AG09319 (cell line): ENCODE measurements at regions not wholly inside any gene's neighbourhood (a gene's known extent, or its start where the extent isn't known, plus 50 kb on each side); places are given as distances from the start of the nearest gene placed in this dataset.
"Not testable (repeated sequence)": the region's sequence is repeated elsewhere in the genome, so short reads cannot be mapped to it uniquely, and the experiment has no call there.

Source experiments
- DNase-seq: peaks from one replicate; pipeline ENCODE4 v3.0.0-alpha.2; 2010; ENCODE audit warnings: low read depth; ENCODE audit errors: extremely low read depth
- TF ChIP-seq, protein P1 (sequence below): IDR thresholded peaks from 2 replicates; pipeline ENCODE4 v1.5.1; 2011; ENCODE audit warnings: low read depth, mild to moderate bottlenecking, inconsistent platforms, low read length, moderate library complexity

DNA sequence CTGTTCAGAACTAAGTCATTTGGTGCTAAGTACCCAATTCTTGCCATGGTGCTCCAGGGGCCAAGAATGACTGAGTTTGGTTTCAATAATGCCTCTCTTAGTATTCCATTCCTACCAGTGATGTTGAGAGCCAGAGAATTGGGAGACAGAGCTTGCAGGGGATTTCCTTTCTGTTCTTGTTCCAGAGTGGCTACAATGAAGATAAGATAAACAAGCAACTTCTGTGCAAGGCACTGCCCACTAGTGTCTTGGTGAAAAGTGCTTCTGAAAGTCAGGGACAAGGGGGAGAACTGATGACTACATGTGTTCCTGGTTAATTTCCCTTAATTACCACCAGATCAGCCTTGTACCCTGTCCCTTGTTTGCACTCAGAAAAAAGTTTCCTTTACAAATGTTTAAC lies 421.6 kb downstream of the BCKDHB start:
- TF ChIP-seq, protein P1, sequence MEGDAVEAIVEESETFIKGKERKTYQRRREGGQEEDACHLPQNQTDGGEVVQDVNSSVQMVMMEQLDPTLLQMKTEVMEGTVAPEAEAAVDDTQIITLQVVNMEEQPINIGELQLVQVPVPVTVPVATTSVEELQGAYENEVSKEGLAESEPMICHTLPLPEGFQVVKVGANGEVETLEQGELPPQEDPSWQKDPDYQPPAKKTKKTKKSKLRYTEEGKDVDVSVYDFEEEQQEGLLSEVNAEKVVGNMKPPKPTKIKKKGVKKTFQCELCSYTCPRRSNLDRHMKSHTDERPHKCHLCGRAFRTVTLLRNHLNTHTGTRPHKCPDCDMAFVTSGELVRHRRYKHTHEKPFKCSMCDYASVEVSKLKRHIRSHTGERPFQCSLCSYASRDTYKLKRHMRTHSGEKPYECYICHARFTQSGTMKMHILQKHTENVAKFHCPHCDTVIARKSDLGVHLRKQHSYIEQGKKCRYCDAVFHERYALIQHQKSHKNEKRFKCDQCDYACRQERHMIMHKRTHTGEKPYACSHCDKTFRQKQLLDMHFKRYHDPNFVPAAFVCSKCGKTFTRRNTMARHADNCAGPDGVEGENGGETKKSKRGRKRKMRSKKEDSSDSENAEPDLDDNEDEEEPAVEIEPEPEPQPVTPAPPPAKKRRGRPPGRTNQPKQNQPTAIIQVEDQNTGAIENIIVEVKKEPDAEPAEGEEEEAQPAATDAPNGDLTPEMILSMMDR = peak; percentile 4; the same call in 1 of the 2 replicates
- DNase-seq = no peak

DNA sequence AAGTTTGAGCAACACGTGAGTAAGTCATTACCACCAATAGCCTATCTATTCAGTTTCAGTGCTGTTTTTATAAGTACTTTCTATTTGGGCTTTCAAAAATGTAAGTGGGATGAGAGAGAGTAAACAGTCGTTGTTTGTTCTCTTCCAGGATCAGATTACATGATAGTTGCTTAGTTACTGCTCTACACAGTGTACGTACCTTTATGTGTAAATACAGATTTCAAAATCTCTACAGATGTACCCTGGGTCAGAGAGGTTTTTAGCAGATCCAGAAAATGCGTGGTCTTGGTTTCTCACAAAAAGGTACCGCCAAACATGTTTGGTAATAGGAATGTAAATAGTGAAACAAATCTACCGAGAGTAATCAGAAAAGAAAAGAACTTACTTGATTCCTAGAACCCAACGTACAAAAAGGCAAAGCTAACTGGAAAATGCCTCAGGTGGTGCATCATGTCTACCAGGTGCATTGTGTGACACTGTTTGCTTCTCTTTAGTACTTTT lies 421.1 kb downstream of the BCKDHB start:
- TF ChIP-seq, protein P1 = no peak
- DNase-seq = no peak

DNA sequence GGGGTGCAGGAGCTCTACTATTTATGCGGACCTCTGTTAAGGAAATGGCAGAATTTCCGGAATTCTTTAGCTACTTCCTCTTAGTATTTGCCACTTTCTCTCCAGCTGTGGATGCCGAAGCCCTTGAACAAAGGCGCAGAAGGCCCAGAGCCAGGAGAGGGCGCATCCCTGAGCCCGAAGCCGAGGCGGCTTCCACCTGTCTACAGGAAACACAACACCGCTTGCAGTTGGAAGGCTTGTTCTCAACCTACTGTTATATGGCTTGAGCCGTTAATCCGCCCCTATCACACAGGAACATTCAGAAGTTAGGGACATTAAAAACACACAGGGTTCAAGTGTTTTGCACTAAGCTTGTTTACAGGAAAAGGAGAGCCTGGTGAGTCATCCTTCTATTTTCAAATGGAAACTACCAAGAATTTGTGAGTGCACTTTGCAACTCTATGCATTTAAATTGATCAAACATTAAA lies 417.1 kb downstream of the BCKDHB start:
- TF ChIP-seq, protein P1 = peak; percentile 26
- no peak for DNase-seq

DNA sequence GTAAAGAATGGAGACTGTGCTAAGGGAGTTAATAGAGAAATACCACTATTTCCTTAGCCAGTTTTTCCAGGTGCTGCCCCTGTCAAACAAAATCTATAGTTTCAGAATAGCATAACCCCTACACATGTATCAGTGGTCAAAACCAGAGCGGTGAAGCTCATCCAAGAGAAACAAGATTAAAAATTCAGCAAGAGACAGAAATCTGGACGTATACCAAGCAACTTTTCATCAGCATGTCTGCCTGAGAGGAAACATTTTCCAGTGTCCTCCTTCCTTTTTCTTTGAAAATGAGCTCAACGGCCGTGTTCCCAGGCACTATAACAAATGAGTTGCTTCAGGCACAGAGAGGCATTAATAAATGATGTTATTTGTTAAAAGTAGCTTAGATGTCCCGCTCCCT lies 416.5 kb downstream of the BCKDHB start:
- TF ChIP-seq, protein P1 = no peak
- no peak for DNase-seq

DNA sequence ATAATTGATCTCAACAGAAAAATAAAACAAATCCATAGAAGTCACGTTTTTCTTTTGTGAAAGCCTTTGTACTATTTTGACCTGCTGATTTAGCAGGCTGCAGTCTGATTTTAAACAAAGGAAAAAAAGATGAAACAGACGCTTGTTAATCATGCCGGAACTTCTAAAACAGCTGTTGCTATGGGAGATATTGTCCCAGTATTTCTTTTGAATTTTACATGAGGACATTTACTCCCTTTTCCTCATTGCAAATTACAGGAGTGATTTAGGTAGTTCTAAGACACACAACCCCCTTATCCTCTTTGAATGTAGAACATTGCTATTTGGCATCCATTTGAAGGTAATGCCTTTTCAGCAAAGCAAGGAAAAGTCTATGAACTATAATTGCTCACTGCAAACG lies 416.1 kb downstream of the BCKDHB start:
- TF ChIP-seq, protein P1 = no peak
- DNase-seq = no peak

DNA sequence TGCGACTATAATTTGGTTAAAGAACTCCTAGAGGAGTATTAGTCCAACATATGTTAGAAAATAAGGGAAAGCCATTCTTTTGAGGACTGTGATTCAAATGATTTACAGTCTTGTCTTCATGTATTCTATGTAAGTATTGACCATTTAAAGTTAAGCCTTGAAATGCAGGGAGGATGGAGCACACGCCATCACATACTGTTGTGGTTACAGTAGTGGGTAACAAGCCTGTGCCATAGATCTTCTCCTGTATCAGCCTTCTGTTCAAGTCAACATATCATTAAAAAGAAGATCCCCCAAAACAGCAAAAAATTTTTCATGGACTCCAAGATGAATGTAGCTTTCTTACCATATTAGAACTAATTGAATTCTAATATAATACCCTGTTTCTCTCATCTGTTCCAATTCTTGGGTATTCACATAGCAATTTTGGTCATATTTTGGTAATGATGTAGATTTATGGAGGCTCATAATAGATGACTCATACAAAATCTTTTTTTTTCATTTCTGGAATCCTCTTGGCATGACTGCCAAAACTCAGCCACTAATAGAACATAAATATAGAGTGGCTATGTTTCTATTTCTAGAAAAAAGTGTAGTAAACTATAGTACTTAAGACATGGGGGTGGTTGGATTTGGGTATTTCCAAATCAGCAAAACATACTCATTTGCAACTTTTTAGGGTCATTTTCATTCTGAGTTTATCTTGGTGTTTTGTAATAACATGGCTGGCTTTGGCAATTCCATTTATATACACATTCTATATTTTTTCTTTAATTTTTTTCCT lies 413.5 kb downstream of the BCKDHB start:
- no peak for DNase-seq
- TF ChIP-seq, protein P1 = no peak

DNA sequence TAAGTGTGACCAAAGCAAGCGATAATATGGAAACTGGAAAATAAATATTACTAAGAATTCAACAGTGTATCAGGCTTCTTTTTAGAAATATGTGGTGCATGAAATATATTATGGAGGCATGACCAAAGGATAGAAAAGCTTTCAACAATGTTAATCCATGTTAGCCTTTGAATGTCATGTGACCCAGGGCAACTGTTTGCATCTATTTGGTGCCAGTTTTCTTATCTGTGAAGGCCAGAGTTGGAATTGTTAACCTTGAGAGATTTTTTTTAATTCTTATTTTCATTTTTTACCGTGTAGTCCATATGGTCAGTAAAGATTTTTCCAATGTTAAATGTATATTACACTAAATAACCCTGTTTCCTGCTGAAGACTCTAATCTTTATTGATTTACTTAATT lies 411.1 kb downstream of the BCKDHB start:
- DNase-seq = no peak
- TF ChIP-seq, protein P1 = no peak

DNA sequence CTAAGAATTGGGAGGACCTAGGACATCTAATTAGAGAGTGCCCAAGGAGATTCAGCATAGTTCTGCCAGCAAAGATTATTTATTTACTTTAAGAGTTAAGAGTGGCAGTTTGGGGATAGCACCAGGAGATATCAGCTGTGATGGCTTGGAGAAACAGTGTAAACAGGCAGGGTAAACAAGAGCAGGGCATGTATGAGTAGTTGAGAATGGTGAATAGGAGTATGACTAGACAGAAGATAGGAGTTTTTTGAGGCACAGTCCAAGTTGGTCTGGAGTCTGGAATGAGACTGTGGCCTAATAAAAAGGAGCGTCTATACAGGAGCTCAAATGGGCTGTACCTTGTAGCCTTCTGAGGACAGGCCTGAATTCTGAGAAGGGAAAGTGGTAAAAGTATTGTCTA lies 404.1 kb downstream of the BCKDHB start:
- not testable (repeated sequence) for DNase-seq
